T-cell (primary cell): ENCODE measurements at regions not wholly inside any gene's neighbourhood (a gene's known extent, or its start where the extent isn't known, plus 50 kb on each side); places are given as distances from the start of the nearest gene placed in this dataset.

ENCODE experiments used
- ATAC-seq, 4 experiments: fragments of 200-7000 bp in 3 of 4; fragments of 150-1000 bp in 1 of 4; cut with Tn5 transposase; replicated peaks in 1 of 4; 1 replicate in 3 of 4; 2 replicates in 1 of 4; pipeline ENCODE4 v1.10.0; 2021; ENCODE audit warnings: moderate library complexity in 3 of 4, mild to moderate bottlenecking in 2 of 4, moderate number of reproducible peaks in 1 of 4
- CTCF ChIA-PET, 2 donors: fragments of 300-600 bp; sonication (Branson Sonifier 250); formaldehyde crosslinking; loops; one replicate each; lab custom pipeline; 2022; ENCODE audit warnings: antibody characterized with exemption in 2 of 2; lab: Charles Lee
- POLR2A ChIA-PET, 2 donors: fragments of 300-600 bp; sonication (Branson Sonifier 250); formaldehyde crosslinking; loops; one replicate each; lab custom pipeline; 2022; ENCODE audit warnings: antibody characterized with exemption in 2 of 2; lab: Charles Lee
- DNase-seq, 35 experiments: peaks; one replicate each; pipeline versions ENCODE4 v3.0.0 to v3.0.0-alpha.2; 2013 to 2023
- H3K27ac ChIP-seq: one replicate; pipeline ENCODE4 v1.5.1; 2013; ENCODE audit warnings: low read length
- H3K27me3 ChIP-seq, 2 experiments: replicated peaks in 1 of 2; 1 replicate in 1 of 2; 2 replicates in 1 of 2; pipeline versions ENCODE4 v1.6.1 to v1.7.0; 2013; ENCODE audit warnings: low read length in 1 of 2, mixed read lengths in 1 of 2; ENCODE audit not compliant: control insufficient read depth in 2 of 2, insufficient read depth in 2 of 2; ENCODE audit errors: extremely low read depth in 1 of 2
- H3K36me3 ChIP-seq, 2 donors: 1 replicate in 1 of 2; 2 replicates in 1 of 2; pipeline versions ENCODE4 v1.6.1 to v1.7.0; 2013; ENCODE audit warnings: low read length in 1 of 2; ENCODE audit not compliant: control insufficient read depth in 2 of 2, insufficient read depth in 1 of 2; ENCODE audit errors: extremely low read depth in 1 of 2
- H3K4me1 ChIP-seq, 2 experiments: 1 replicate in 1 of 2; 2 replicates in 1 of 2; pipeline versions ENCODE4 v1.6.1 to v1.7.0; 2013; ENCODE audit warnings: low read length in 2 of 2, mixed read lengths in 1 of 2; ENCODE audit not compliant: insufficient read depth in 2 of 2, control insufficient read depth in 1 of 2; ENCODE audit errors: extremely low read depth in 1 of 2
- H3K4me3 ChIP-seq, 2 donors: 1 replicate in 1 of 2; 2 replicates in 1 of 2; pipeline versions ENCODE4 v1.5.1 to v1.7.0; 2013; ENCODE audit warnings: mild to moderate bottlenecking in 2 of 2, low read length in 1 of 2, moderate library complexity in 1 of 2; ENCODE audit not compliant: control insufficient read depth in 1 of 2; ENCODE audit errors: extremely low read depth in 1 of 2
- H3K9me3 ChIP-seq: 2 replicates; pipeline ENCODE4 v1.7.0; 2013
- H3K27ac Mint-ChIP-seq, 2 donors: one replicate each; pipeline ENCODE4 v1.8.0; 2020 to 2021; ENCODE audit warnings: mild to moderate bottlenecking in 2 of 2, mixed read lengths in 2 of 2
- H3K27me3 Mint-ChIP-seq, 2 donors: one replicate each; pipeline ENCODE4 v1.8.0; 2021 to 2022; ENCODE audit warnings: mixed read lengths in 2 of 2
- H3K36me3 Mint-ChIP-seq: one replicate; pipeline ENCODE4 v1.8.0; 2021; ENCODE audit warnings: mixed read lengths
- H3K4me1 Mint-ChIP-seq, 3 donors: one replicate each; pipeline ENCODE4 v1.8.0; 2020 to 2022; ENCODE audit warnings: mixed read lengths in 3 of 3, mild to moderate bottlenecking in 1 of 3
- H3K4me3 Mint-ChIP-seq, 3 donors: one replicate each; pipeline ENCODE4 v1.8.0; 2020 to 2022; ENCODE audit warnings: mild to moderate bottlenecking in 3 of 3, mixed read lengths in 3 of 3, moderate library complexity in 3 of 3
- H3K9me3 Mint-ChIP-seq, 3 donors: one replicate each; pipeline ENCODE4 v1.8.0; 2020 to 2022; ENCODE audit warnings: mixed read lengths in 3 of 3
- WGBS: methylation state at CpG from one replicate; pipeline ENCODE4 v1.1.5; 2013; ENCODE audit warnings: missing lambda C conversion rate; ENCODE audit not compliant: insufficient coverage; 5-methylcytosine and 5-hydroxymethylcytosine counted together

GRCh38 chr2:106700616-106701015, 185.4 kb downstream of the ST6GAL2 start:
- ChIA-PET CTCF (no interaction called here), POLR2A (no interaction called here)
- Histone ChIP-seq H3K27ac (no peak overlapping the region), H3K36me3 (no peaks in the 10 kb centered on the region), H3K4me1 (no peaks in the 10 kb centered on the region), H3K27me3 (no peaks in the 10 kb centered on the region), H3K4me3 (no peak overlapping the region), H3K9me3 (no peaks in the 10 kb centered on the region)
- Mint-ChIP-seq H3K4me1 (no peaks in the 10 kb centered on the region), H3K9me3 (no peaks in the 10 kb centered on the region), H3K27ac (no peak overlapping the region), H3K4me3 (no peak overlapping the region), H3K27me3 (peaks cover 0 to 10% of the 10 kb centered on the region in 2 donors), H3K36me3 (no peaks in the 10 kb centered on the region)
- ATAC-seq (no peak), DNase-seq (no peak)

DNA sequence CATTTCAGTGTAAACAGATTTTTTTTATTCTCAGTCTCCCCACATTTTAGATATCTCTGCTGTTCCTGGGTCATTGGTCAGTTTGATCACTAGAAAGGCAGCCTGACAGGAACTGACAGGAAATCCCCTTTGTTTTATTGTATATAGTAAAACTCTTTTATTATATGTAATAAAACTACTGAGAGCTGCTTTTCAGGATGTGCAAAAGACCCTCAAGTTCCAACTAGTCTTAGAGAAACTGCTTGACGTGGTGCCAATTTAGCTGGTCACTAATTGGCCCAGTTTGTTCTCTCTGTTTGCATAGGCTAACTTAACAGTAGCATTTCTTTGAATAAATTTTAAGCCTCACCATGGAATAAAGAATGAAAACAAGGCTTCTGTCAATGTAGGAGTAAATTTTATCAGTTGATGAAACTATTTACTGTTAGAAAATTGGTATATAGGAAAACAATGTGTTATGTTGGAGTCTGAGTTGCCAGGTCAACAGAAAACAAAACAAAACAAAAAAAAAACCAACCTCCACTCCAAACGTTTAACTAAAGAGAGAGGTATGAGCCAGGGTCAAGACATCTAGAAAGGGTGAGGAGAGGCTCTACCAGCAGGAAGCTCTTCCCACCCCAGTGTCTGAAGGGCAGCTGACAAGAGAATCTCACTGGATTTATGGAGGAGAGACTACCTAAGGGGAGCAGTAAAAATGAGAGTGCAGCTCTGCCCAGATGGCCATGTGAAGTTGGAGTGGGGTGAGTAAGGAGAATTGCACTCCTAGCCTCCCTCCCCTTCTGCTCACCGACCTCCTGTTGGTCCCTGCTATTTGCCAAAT, 184.6 kb downstream of the ST6GAL2 start:
- no peak for ATAC-seq
- Mint-ChIP-seq H3K4me3 (no peak overlapping the region), H3K27me3 (peaks cover 0 to 14% of the 10 kb centered on the region in 2 donors), H3K27ac (no peak overlapping the region), H3K4me1 (no peaks in the 10 kb centered on the region), H3K9me3 (no peaks in the 10 kb centered on the region), H3K36me3 (no peaks in the 10 kb centered on the region)
- DNase-seq, result no peak
- Histone ChIP-seq H3K4me1 (no peaks in the 10 kb centered on the region), H3K9me3 (no peaks in the 10 kb centered on the region), H3K36me3 (no peaks in the 10 kb centered on the region), H3K4me3 (no peak overlapping the region), H3K27me3 (no peaks in the 10 kb centered on the region), H3K27ac (no peak overlapping the region)
- ChIA-PET CTCF (no interaction called here), POLR2A (no interaction called here)
- 80% methylated on average over 1 of the region's 3 CpGs for WGBS

- H3K4me1 Mint-ChIP-seq, result no peaks in the 10 kb centered on the region
- ATAC-seq (no peak), DNase-seq (no peak)
- 87% methylated on average over 6 of the region's 6 CpGs for WGBS
- H3K27ac ChIP-seq, result no peak overlapping the region
- H3K27ac Mint-ChIP-seq, result no peak overlapping the region
- no peaks in the 10 kb centered on the region for H3K9me3 Mint-ChIP-seq
- CTCF ChIA-PET, result no interaction called here
- H3K4me1 ChIP-seq, result no peaks in the 10 kb centered on the region
- peaks cover 0 to 14% of the 10 kb centered on the region in 2 donors for H3K27me3 Mint-ChIP-seq
- no peaks in the 10 kb centered on the region for H3K27me3 ChIP-seq
- POLR2A ChIA-PET, result no interaction called here
- H3K36me3 ChIP-seq, result no peaks in the 10 kb centered on the region
- H3K4me3 Mint-ChIP-seq, result no peak overlapping the region
- no peaks in the 10 kb centered on the region for H3K36me3 Mint-ChIP-seq
- H3K4me3 ChIP-seq, result no peak overlapping the region
- H3K9me3 ChIP-seq, result no peaks in the 10 kb centered on the region
These were observed 182.8 kb downstream of the ST6GAL2 start for GRCh38 chr2:106703161-106703560.

- Histone ChIP-seq H3K4me1 (no peaks in the 10 kb centered on the region), H3K27me3 (no peaks in the 10 kb centered on the region), H3K36me3 (no peaks in the 10 kb centered on the region), H3K4me3 (no peak overlapping the region), H3K27ac (no peak overlapping the region), H3K9me3 (no peaks in the 10 kb centered on the region)
- ATAC-seq (no peak), DNase-seq (no peak)
- Mint-ChIP-seq H3K36me3 (no peaks in the 10 kb centered on the region), H3K4me3 (no peak overlapping the region), H3K27me3 (peaks cover 0 to 17% of the 10 kb centered on the region in 2 donors), H3K27ac (no peak overlapping the region), H3K9me3 (no peaks in the 10 kb centered on the region), H3K4me1 (no peaks in the 10 kb centered on the region)
- ChIA-PET CTCF (no interaction called here), POLR2A (no interaction called here)
These were observed 181.2 kb downstream of the ST6GAL2 start for GRCh38 chr2:106704798-106705197.

DNA sequence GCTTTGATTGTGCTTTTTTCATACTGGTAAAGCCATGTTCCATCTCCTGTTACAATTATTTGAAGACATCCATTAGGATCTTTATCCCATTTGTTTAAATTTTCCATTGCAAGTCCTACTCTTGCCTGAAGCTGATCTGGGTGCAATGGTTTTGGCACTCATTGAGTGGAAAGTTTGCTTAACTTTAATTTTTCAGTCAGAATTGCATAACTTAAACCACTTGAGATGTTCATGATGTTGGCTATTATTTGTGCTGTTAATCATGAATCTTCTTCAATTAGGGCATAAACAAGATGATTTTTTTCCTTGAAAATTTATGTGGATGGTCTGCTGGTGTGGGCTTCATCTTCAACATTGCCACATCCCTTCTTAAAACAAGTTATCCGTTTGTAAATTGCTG, 180.1 kb downstream of the ST6GAL2 start:
- POLR2A ChIA-PET, result no interaction called here
- Histone ChIP-seq H3K27ac (no peak overlapping the region), H3K4me1 (no peaks in the 10 kb centered on the region), H3K27me3 (no peaks in the 10 kb centered on the region), H3K4me3 (no peak overlapping the region), H3K36me3 (no peaks in the 10 kb centered on the region), H3K9me3 (no peaks in the 10 kb centered on the region)
- no peak for DNase-seq
- no CpG with 5 or more reads among the region's 1 CpG for WGBS
- ATAC-seq, result no peak
- CTCF ChIA-PET, result no interaction called here
- Mint-ChIP-seq H3K36me3 (no peaks in the 10 kb centered on the region), H3K9me3 (no peaks in the 10 kb centered on the region), H3K4me3 (no peak overlapping the region), H3K27ac (no peak overlapping the region), H3K27me3 (peaks cover 0 to 23% of the 10 kb centered on the region in 2 donors), H3K4me1 (no peaks in the 10 kb centered on the region)

DNA sequence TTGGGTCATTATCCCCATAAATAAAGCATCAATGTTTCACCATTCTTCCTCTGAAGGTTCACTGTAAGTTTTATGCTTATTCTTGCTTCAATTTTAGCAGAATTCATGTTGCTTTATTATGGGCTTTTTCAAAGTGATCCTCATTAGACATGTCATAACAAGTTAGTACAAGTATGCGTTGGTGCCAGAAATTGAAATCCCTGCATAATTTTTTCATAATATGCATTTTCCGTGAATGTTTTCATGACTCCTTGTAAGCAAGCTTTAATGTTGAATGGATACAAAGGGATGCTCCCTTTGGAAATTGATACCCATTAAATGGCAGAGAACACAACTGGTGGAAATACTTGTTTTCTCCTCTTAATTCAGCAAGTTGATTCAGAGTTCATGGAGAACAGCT, 179.7 kb downstream of the ST6GAL2 start:
- Histone ChIP-seq H3K9me3 (no peaks in the 10 kb centered on the region), H3K27me3 (no peaks in the 10 kb centered on the region), H3K4me1 (no peaks in the 10 kb centered on the region), H3K36me3 (no peaks in the 10 kb centered on the region), H3K4me3 (no peak overlapping the region), H3K27ac (no peak overlapping the region)
- peaks cover 0 to 23% of the 10 kb centered on the region in 2 donors for H3K27me3 Mint-ChIP-seq
- ChIA-PET POLR2A (no interaction called here), CTCF (no interaction called here)
- no CpG with 5 or more reads among the region's 2 CpGs for WGBS
- H3K4me3 Mint-ChIP-seq, result no peak overlapping the region
- no peaks in the 10 kb centered on the region for H3K9me3 Mint-ChIP-seq
- no peaks in the 10 kb centered on the region for H3K4me1 Mint-ChIP-seq
- ATAC-seq (no peak), DNase-seq (no peak)
- H3K36me3 Mint-ChIP-seq, result no peaks in the 10 kb centered on the region
- H3K27ac Mint-ChIP-seq, result no peak overlapping the region

DNA sequence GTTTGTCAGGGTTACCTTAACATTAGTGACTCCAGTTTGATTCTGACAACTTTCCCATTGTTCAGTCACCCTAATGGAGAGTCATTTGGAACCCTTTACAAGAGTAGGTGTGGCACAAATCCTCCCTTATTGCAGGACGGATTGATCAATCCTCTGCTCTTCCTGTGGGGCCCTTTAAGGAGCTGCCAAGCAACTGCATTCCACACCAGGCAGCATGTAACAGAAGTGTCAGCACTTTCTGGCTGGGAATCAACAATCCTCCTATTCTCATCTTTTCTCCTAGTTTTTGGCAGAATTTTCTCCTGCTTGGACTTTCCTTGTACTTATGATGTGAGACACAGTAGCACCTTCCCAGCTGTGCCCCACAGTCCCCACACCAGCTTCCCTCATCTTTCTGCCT, 177.8 kb downstream of the ST6GAL2 start:
- Histone ChIP-seq H3K36me3 (no peaks in the 10 kb centered on the region), H3K27me3 (no peaks in the 10 kb centered on the region), H3K9me3 (no peaks in the 10 kb centered on the region), H3K27ac (no peak overlapping the region), H3K4me1 (no peaks in the 10 kb centered on the region), H3K4me3 (no peak overlapping the region)
- H3K27me3 Mint-ChIP-seq, result peaks cover 0 to 18% of the 10 kb centered on the region in 2 donors
- POLR2A ChIA-PET, result no interaction called here
- DNase-seq (no peak), ATAC-seq (no peak)
- H3K4me1 Mint-ChIP-seq, result no peaks in the 10 kb centered on the region
- no peak overlapping the region for H3K27ac Mint-ChIP-seq
- H3K9me3 Mint-ChIP-seq, result peaks cover 0 to 6% (median 4%) of the 10 kb centered on the region in 3 donors
- no peaks in the 10 kb centered on the region for H3K36me3 Mint-ChIP-seq
- H3K4me3 Mint-ChIP-seq, result no peak overlapping the region
- no CpG with 5 or more reads among the region's 1 CpG for WGBS
- CTCF ChIA-PET, result no interaction called here
